ENCODE measurements at regions not wholly inside any gene's neighbourhood (a gene's known extent, or its start where the extent isn't known, plus 50 kb on each side); places are given as distances from the start of the nearest gene placed in this dataset.

- no peak for TF ChIP-seq CTCF (IDR thresholded peaks at IDR 0.05)
- Histone ChIP-seq H3K27ac (no peak overlapping the region), H3K4me3 (no peak overlapping the region)
- no peak for DNase-seq (ENCODE audit: low spot score)
Measured at GRCh38 chr18:28999726-29000125, 822.8 kb upstream of the CDH2 start.

GRCh38 chr18:28995319-28995718 lies 818.4 kb upstream of the CDH2 start:
- H3K27ac ChIP-seq, result no peak overlapping the region
- no peak for TF ChIP-seq CTCF (IDR thresholded peaks at IDR 0.05)
- no peak overlapping the region for H3K4me3 ChIP-seq
- DNase-seq (ENCODE audit: low spot score), result no peak

- no peak for TF ChIP-seq CTCF (IDR thresholded peaks at IDR 0.05)
- no peak overlapping the region for H3K4me3 ChIP-seq
- no peak overlapping the region for H3K27ac ChIP-seq
- no peak for DNase-seq (ENCODE audit: low spot score)
Measured at GRCh38 chr18:28984731-28985130, 807.8 kb upstream of the CDH2 start.

GRCh38 chr18:28974504-28974903 lies 797.6 kb upstream of the CDH2 start:
- TF ChIP-seq CTCF (IDR thresholded peaks at IDR 0.05), result no peak
- DNase-seq (ENCODE audit: low spot score), result no peak
- no peak overlapping the region for H3K4me3 ChIP-seq
- no peak overlapping the region for H3K27ac ChIP-seq

- no peak for DNase-seq (ENCODE audit: low spot score)
- Histone ChIP-seq H3K27ac (no peak overlapping the region), H3K4me3 (no peak overlapping the region)
- TF ChIP-seq CTCF (IDR thresholded peaks at IDR 0.05), result no peak
Measured at GRCh38 chr18:28973324-28973723, 796.4 kb upstream of the CDH2 start.

GRCh38 chr18:28972333-28972907 lies 795.5 kb upstream of the CDH2 start:
- no peak for TF ChIP-seq CTCF (IDR thresholded peaks at IDR 0.05)

GRCh38 chr18:28963481-28963880 lies 786.6 kb upstream of the CDH2 start:
- no peak overlapping the region for H3K27ac ChIP-seq
- no peak for DNase-seq (ENCODE audit: low spot score)
- H3K4me3 ChIP-seq, result no peak overlapping the region
- TF ChIP-seq CTCF (IDR thresholded peaks at IDR 0.05), result no peak

More at GRCh38 chr18:28972333-28972907, 795.5 kb upstream of the CDH2 start:
- DNase-seq (ENCODE audit: low spot score), result no peak
- no peak overlapping the region for H3K27ac ChIP-seq
- no peak overlapping the region for H3K4me3 ChIP-seq
